ENCODE measurements at regions not wholly inside any gene's neighbourhood (a gene's known extent, or its start where the extent isn't known, plus 50 kb on each side); places are given as distances from the start of the nearest gene placed in this dataset.

DNA sequence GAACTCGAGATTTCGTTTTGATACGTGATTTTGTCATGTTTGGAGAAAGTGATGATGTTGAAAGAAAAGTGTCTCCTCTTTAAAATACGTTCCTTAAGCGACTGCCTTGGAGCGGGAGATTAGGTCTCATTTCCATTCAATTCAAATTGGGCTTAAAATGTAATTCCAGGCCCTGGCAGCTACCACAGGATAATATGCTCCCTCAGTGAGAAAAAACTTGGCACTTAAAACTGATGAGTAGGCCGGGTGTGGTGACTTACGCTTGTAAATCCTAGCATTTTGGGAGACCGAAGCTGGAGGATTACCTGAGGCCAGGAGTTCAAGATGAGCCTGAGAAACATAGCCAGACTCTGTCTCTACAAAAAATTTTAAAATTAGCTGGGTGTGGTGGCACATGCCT, 146.3 kb upstream of the L3MBTL4 start:
- ATAC-seq (ENCODE audit: low read depth) (no peak), DNase-seq (ENCODE audit: low spot score) (no peak)
- no peaks in the 10 kb centered on the region for H3K9me3 ChIP-seq (ENCODE audit: severe bottlenecking)
- no peak overlapping the region for H3K27ac ChIP-seq (ENCODE audit: poor library complexity, severe bottlenecking)
- H3K36me3 ChIP-seq (ENCODE audit: low read depth) = no peaks in the 10 kb centered on the region
- TF ChIP-seq CTCF (IDR thresholded peaks at IDR 0.05; ENCODE audit: poor library complexity, severe bottlenecking) = no peak
- H3K4me1 ChIP-seq (ENCODE audit: insufficient read depth, poor library complexity, severe bottlenecking) = peaks cover 2% of the 10 kb centered on the region
- H3K27me3 ChIP-seq (ENCODE audit: insufficient read depth, poor library complexity, severe bottlenecking) = no peaks in the 10 kb centered on the region
- no peak overlapping the region for H3K4me3 ChIP-seq (ENCODE audit: severe bottlenecking)

- H3K27me3 ChIP-seq (ENCODE audit: insufficient read depth, poor library complexity, severe bottlenecking) = no peaks in the 10 kb centered on the region
Measured at GRCh38 chr18:6561420-6561861, 146.7 kb upstream of the L3MBTL4 start.

GRCh38 chr18:6561862-6562291, 147.2 kb upstream of the L3MBTL4 start:
- no peak for ATAC-seq (ENCODE audit: low read depth)
- H3K9me3 ChIP-seq (ENCODE audit: severe bottlenecking) = no peaks in the 10 kb centered on the region
- H3K36me3 ChIP-seq (ENCODE audit: low read depth) = no peaks in the 10 kb centered on the region
- DNase-seq (ENCODE audit: low spot score) = no peak
- peaks cover 11% of the 10 kb centered on the region for H3K4me1 ChIP-seq (ENCODE audit: insufficient read depth, poor library complexity, severe bottlenecking)
- H3K4me3 ChIP-seq (ENCODE audit: severe bottlenecking) = no peak overlapping the region
- no peak for TF ChIP-seq CTCF (IDR thresholded peaks at IDR 0.05; ENCODE audit: poor library complexity, severe bottlenecking)
- H3K27ac ChIP-seq (ENCODE audit: poor library complexity, severe bottlenecking) = no peak overlapping the region
- H3K27me3 ChIP-seq (ENCODE audit: insufficient read depth, poor library complexity, severe bottlenecking) = no peaks in the 10 kb centered on the region

More at GRCh38 chr18:6561420-6561861, 146.7 kb upstream of the L3MBTL4 start:
- no peak overlapping the region for H3K27ac ChIP-seq (ENCODE audit: poor library complexity, severe bottlenecking)
- no peak for TF ChIP-seq CTCF (IDR thresholded peaks at IDR 0.05; ENCODE audit: poor library complexity, severe bottlenecking)
- H3K4me1 ChIP-seq (ENCODE audit: insufficient read depth, poor library complexity, severe bottlenecking) = peaks cover 6% of the 10 kb centered on the region
- H3K4me3 ChIP-seq (ENCODE audit: severe bottlenecking) = no peak overlapping the region
- no peak for DNase-seq (ENCODE audit: low spot score)
- no peaks in the 10 kb centered on the region for H3K36me3 ChIP-seq (ENCODE audit: low read depth)
- ATAC-seq (ENCODE audit: low read depth) = peak; percentile 19; the same call in 1 of the 3 replicates
- no peaks in the 10 kb centered on the region for H3K9me3 ChIP-seq (ENCODE audit: severe bottlenecking)

GRCh38 chr18:6563896-6564295, 149.2 kb upstream of the L3MBTL4 start:
- Histone ChIP-seq H3K4me1 (ENCODE audit: insufficient read depth, poor library complexity, severe bottlenecking) (peaks cover 16% of the 10 kb centered on the region), H3K36me3 (ENCODE audit: low read depth) (no peaks in the 10 kb centered on the region), H3K27ac (ENCODE audit: poor library complexity, severe bottlenecking) (no peak overlapping the region), H3K27me3 (ENCODE audit: insufficient read depth, poor library complexity, severe bottlenecking) (no peaks in the 10 kb centered on the region), H3K4me3 (ENCODE audit: severe bottlenecking) (no peak overlapping the region), H3K9me3 (ENCODE audit: severe bottlenecking) (no peaks in the 10 kb centered on the region)
- ATAC-seq (ENCODE audit: low read depth) (no peak), DNase-seq (ENCODE audit: low spot score) (no peak)
- TF ChIP-seq CTCF (IDR thresholded peaks at IDR 0.05; ENCODE audit: poor library complexity, severe bottlenecking) = no peak

- DNase-seq (ENCODE audit: low spot score) (no peak), ATAC-seq (ENCODE audit: low read depth) (no peak)
- Histone ChIP-seq H3K4me3 (ENCODE audit: severe bottlenecking) (no peak overlapping the region), H3K4me1 (ENCODE audit: insufficient read depth, poor library complexity, severe bottlenecking) (peaks cover 16% of the 10 kb centered on the region), H3K27me3 (ENCODE audit: insufficient read depth, poor library complexity, severe bottlenecking) (no peaks in the 10 kb centered on the region), H3K36me3 (ENCODE audit: low read depth) (no peaks in the 10 kb centered on the region), H3K9me3 (ENCODE audit: severe bottlenecking) (no peaks in the 10 kb centered on the region), H3K27ac (ENCODE audit: poor library complexity, severe bottlenecking) (peak overlapping the region; percentile 26)
- TF ChIP-seq CTCF (IDR thresholded peaks at IDR 0.05; ENCODE audit: poor library complexity, severe bottlenecking) = no peak
Measured at GRCh38 chr18:6564950-6565814, 150.5 kb upstream of the L3MBTL4 start.

All from RWPE2 (cell line).